H1 (cell line): ENCODE measurements at regions not wholly inside any gene's neighbourhood (a gene's known extent, or its start where the extent isn't known, plus 50 kb on each side); places are given as distances from the start of the nearest gene placed in this dataset.

Experiments used
- CTCF ChIA-PET: fragments of 300-600 bp; sonication (Branson Sonifier 250); formaldehyde crosslinking; loops from one replicate; lab custom pipeline; 2021; ENCODE audit not compliant: partially characterized antibody; lab: Charles Lee
- POLR2A ChIA-PET: fragments of 300-600 bp; sonication (Branson Sonifier 250); formaldehyde crosslinking; loops from one replicate; lab custom pipeline; 2021; ENCODE audit warnings: inconsistent platforms; ENCODE audit not compliant: partially characterized antibody; lab: Charles Lee
- DNase-seq, 2 experiments: peaks; one replicate each; pipeline versions ENCODE4 v3.0.0 to v3.0.0-alpha.2; 2010 to 2022; ENCODE audit warnings: low spot score in 2 of 2, low read depth in 1 of 2, mixed read lengths in 1 of 2
- FAIRE-seq: peaks from 2 replicates; lab custom pipeline; 2011; peaks lifted over from hg19 to GRCh38; lab: Jason Lieb, UNC
- H2AFZ ChIP-seq: 2 replicates; pipeline ENCODE4 v1.8.1; 2012; ENCODE audit warnings: low read length, inconsistent platforms
- H2AK5ac ChIP-seq: 2 replicates; pipeline ENCODE4 v1.6.1; 2013; ENCODE audit warnings: low read depth, low read length
- H2BK120ac ChIP-seq: replicated peaks from 2 replicates; pipeline ENCODE3; 2013; ENCODE audit warnings: low read depth, low read length, inconsistent platforms
- H2BK12ac ChIP-seq: 2 replicates; pipeline ENCODE4 v1.6.1; 2013; ENCODE audit warnings: low read depth, low read length
- H2BK15ac ChIP-seq: 2 replicates; pipeline ENCODE4 v1.6.1; 2013; ENCODE audit warnings: low read length
- H2BK20ac ChIP-seq: 2 replicates; pipeline ENCODE4 v1.6.1; 2013; ENCODE audit warnings: low read length
- H2BK5ac ChIP-seq: 2 replicates; pipeline ENCODE4 v1.6.1; 2013; ENCODE audit warnings: low read depth, low read length
- H3K14ac ChIP-seq: 2 replicates; pipeline ENCODE4 v1.6.1; 2013; ENCODE audit warnings: inconsistent platforms; ENCODE audit not compliant: insufficient read length
- H3K18ac ChIP-seq: 2 replicates; pipeline ENCODE4 v1.6.1; 2013; ENCODE audit warnings: low read length; ENCODE audit errors: extremely low read depth
- H3K23ac ChIP-seq: 2 replicates; pipeline ENCODE4 v1.6.1; 2013; ENCODE audit warnings: inconsistent platforms; ENCODE audit not compliant: insufficient read length
- H3K23me2 ChIP-seq: 2 replicates; pipeline ENCODE4 v1.6.1; 2013; ENCODE audit warnings: low read depth, low read length
- H3K27ac ChIP-seq: 2 replicates; pipeline ENCODE4 v1.6.1; 2011; ENCODE audit warnings: low read depth, low read length, inconsistent platforms
- H3K27me3 ChIP-seq, 4 experiments: replicated peaks in 1 of 4; 1 replicate in 1 of 4; 2 replicates in 3 of 4; pipeline versions ENCODE4 v1.6.1 to v1.8.1; 2011 to 2013; ENCODE audit warnings: low read length in 3 of 4, mild to moderate bottlenecking in 3 of 4, inconsistent platforms in 2 of 4, mixed read lengths in 2 of 4, moderate library complexity in 1 of 4; ENCODE audit not compliant: control insufficient read depth in 3 of 4, insufficient read depth in 3 of 4; ENCODE audit errors: extremely low read depth in 1 of 4
- H3K36me3 ChIP-seq, 4 experiments: 2 replicates each; pipeline versions ENCODE4 v1.6.1 to v1.8.1; 2011 to 2013; ENCODE audit warnings: mild to moderate bottlenecking in 4 of 4, low read length in 3 of 4, moderate library complexity in 2 of 4, control low read depth in 1 of 4, inconsistent platforms in 1 of 4; ENCODE audit not compliant: insufficient read depth in 4 of 4, control insufficient read depth in 2 of 4
- H3K4ac ChIP-seq: replicated peaks from 2 replicates; pipeline ENCODE3; 2013; ENCODE audit warnings: low read length, low read depth, mixed read lengths, inconsistent platforms; ENCODE audit not compliant: insufficient read length
- H3K4me1 ChIP-seq, 4 experiments: replicated peaks in 1 of 4; 1 replicate in 1 of 4; 2 replicates in 3 of 4; pipeline versions ENCODE4 v1.6.1 to v1.8.1; 2011 to 2013; ENCODE audit warnings: low read length in 3 of 4, inconsistent platforms in 2 of 4, mixed read lengths in 1 of 4; ENCODE audit not compliant: insufficient read depth in 4 of 4, control insufficient read depth in 3 of 4
- H3K4me2 ChIP-seq, 2 experiments: 2 replicates each; pipeline versions ENCODE4 v1.6.1 to v1.8.1; 2011 to 2013; ENCODE audit warnings: low read depth in 2 of 2, low read length in 2 of 2, control low read depth in 1 of 2, inconsistent platforms in 1 of 2, mild to moderate bottlenecking in 1 of 2; ENCODE audit not compliant: insufficient read depth in 1 of 2
- H3K4me3 ChIP-seq, 4 experiments: fragments of 200-600, 300-600 bp in 1 of 4; sonication (generic), shearing (Covaris generic), sonication (Bioruptor Twin) in 1 of 4; 2 replicates each; pipeline versions ENCODE4 v1.5.1 to v1.8.1; 2011 to 2016; ENCODE audit warnings: low read length in 4 of 4, low read depth in 3 of 4, control low read depth in 2 of 4, inconsistent platforms in 2 of 4, mild to moderate bottlenecking in 2 of 4, mixed read lengths in 1 of 4, moderate library complexity in 1 of 4; ENCODE audit not compliant: insufficient read depth in 2 of 4; ENCODE audit errors: extremely low read depth in 1 of 4
- H3K56ac ChIP-seq: replicated peaks from 2 replicates; pipeline ENCODE3; 2013; ENCODE audit warnings: low read depth, mild to moderate bottlenecking, mixed read lengths, low read length, inconsistent platforms; ENCODE audit not compliant: insufficient read length
- H3K79me1 ChIP-seq: 2 replicates; pipeline ENCODE4 v1.6.1; 2013; ENCODE audit warnings: low read depth, low read length, control low read depth
- H3K79me2 ChIP-seq, 2 experiments: 2 replicates each; pipeline versions ENCODE4 v1.6.1 to v1.8.1; 2012 to 2013; ENCODE audit warnings: low read length in 2 of 2, mild to moderate bottlenecking in 2 of 2, inconsistent platforms in 1 of 2; ENCODE audit not compliant: insufficient read depth in 2 of 2, control insufficient read depth in 1 of 2
- H3K9ac ChIP-seq, 4 experiments: replicated peaks in 1 of 4; 1 replicate in 1 of 4; 2 replicates in 3 of 4; pipeline versions ENCODE4 v1.6.1 to v1.8.1; 2011 to 2013; ENCODE audit warnings: low read depth in 3 of 4, low read length in 3 of 4, control low read depth in 2 of 4, mild to moderate bottlenecking in 2 of 4, moderate library complexity in 2 of 4, inconsistent platforms in 1 of 4; ENCODE audit errors: extremely low read depth in 1 of 4
- H3K9me3 ChIP-seq, 2 experiments: 2 replicates each; pipeline versions ENCODE4 v1.6.1 to v1.8.1; 2012 to 2013; ENCODE audit warnings: mild to moderate bottlenecking in 2 of 2, moderate library complexity in 2 of 2, control low read depth in 1 of 2, inconsistent platforms in 1 of 2, low read depth in 1 of 2, low read length in 1 of 2, mixed read lengths in 1 of 2; ENCODE audit not compliant: insufficient read depth in 2 of 2
- H4K20me1 ChIP-seq, 2 experiments: replicated peaks in 1 of 2; 2 replicates each; pipeline versions ENCODE3 to v1.8.1; 2011 to 2013; ENCODE audit warnings: inconsistent platforms in 2 of 2, low read length in 2 of 2, mild to moderate bottlenecking in 1 of 2; ENCODE audit not compliant: insufficient read depth in 2 of 2, control insufficient read depth in 1 of 2
- H4K5ac ChIP-seq: 2 replicates; pipeline ENCODE4 v1.6.1; 2013; ENCODE audit warnings: low read length, low read depth, mixed read lengths, inconsistent platforms; ENCODE audit not compliant: insufficient read length
- H4K8ac ChIP-seq: 2 replicates; pipeline ENCODE4 v1.8.0; 2013; ENCODE audit warnings: mild to moderate bottlenecking, moderate library complexity, low read length, inconsistent platforms; ENCODE audit not compliant: insufficient read depth; ENCODE audit errors: extremely low read depth
- H4K91ac ChIP-seq: replicated peaks from 2 replicates; pipeline ENCODE3; 2013; ENCODE audit warnings: low read length, mixed read lengths, inconsistent platforms; ENCODE audit not compliant: insufficient read length
- BCL11A ChIP-seq, 2 experiments: IDR thresholded peaks; one replicate each; pipeline ENCODE4 v1.6.1; 2011; ENCODE audit warnings: low read depth in 2 of 2, low read length in 2 of 2, mild to moderate bottlenecking in 2 of 2
- CBX8 ChIP-seq: fragments of 300-800, 300-1000 bp; sonication (generic); IDR thresholded peaks from 2 replicates; pipeline ENCODE4 v1.7.1; 2016; ENCODE audit warnings: low read depth, low read length, borderline replicate concordance
- CEBPB ChIP-seq: IDR thresholded peaks from 2 replicates; pipeline ENCODE4 v1.6.1; 2012; ENCODE audit warnings: low read depth, low read length
- CHD1 ChIP-seq: IDR thresholded peaks from 2 replicates; pipeline ENCODE4 v1.6.1; 2012; ENCODE audit warnings: low read depth, low read length, improper control_type of control experiment
- CHD2 ChIP-seq: IDR thresholded peaks from 2 replicates; pipeline ENCODE4 v1.6.1; 2012; ENCODE audit warnings: low read length, improper control_type of control experiment
- FOSL1 ChIP-seq: IDR thresholded peaks from 2 replicates; pipeline ENCODE4 v1.6.1; 2011; ENCODE audit warnings: mild to moderate bottlenecking, low read depth, low read length, moderate library complexity; ENCODE audit not compliant: insufficient read depth
- GABPA ChIP-seq: IDR thresholded peaks from 2 replicates; pipeline ENCODE4 v1.6.1; 2011; ENCODE audit warnings: mild to moderate bottlenecking, low read length, moderate library complexity, borderline replicate concordance; ENCODE audit not compliant: insufficient read depth
- SIRT6 ChIP-seq: IDR thresholded peaks from one replicate; pipeline ENCODE4 v1.7.1; 2012; ENCODE audit warnings: low read length, inconsistent platforms
- SP2 ChIP-seq: IDR thresholded peaks from 2 replicates; pipeline ENCODE4 v1.6.1; 2012; ENCODE audit warnings: mild to moderate bottlenecking, low read length, inconsistent platforms
- ZNF274 ChIP-seq: IDR thresholded peaks from 2 replicates; pipeline ENCODE4 v1.7.0; 2012; ENCODE audit warnings: low read length, borderline replicate concordance; ENCODE audit errors: extremely low read depth
- WGBS, 2 experiments: shearing (Covaris generic) in 1 of 2; methylation state at CpG; one replicate each; pipeline versions ENCODE4 v1.1.6 to v1.1.7; 2013 to 2015; ENCODE audit warnings: low lambda C conversion rate in 2 of 2, mixed read lengths in 2 of 2, inconsistent platforms in 1 of 2, low coverage in 1 of 2, missing lambda C conversion rate in 1 of 2; ENCODE audit not compliant: insufficient replicate concordance in 2 of 2, insufficient coverage in 1 of 2, insufficient read length in 1 of 2; ENCODE audit errors: extremely low coverage in 1 of 2, missing lambda C conversion rate in 1 of 2; 5-methylcytosine and 5-hydroxymethylcytosine counted together
- TF ChIP-seq, protein P1 (sequence below): IDR thresholded peaks from 2 replicates; pipeline ENCODE4 v1.6.1; 2012; ENCODE audit warnings: inconsistent platforms
- TF ChIP-seq, protein P2 (sequence below): IDR thresholded peaks from 2 replicates; pipeline ENCODE4 v1.6.1; 2011; ENCODE audit warnings: low read depth, mild to moderate bottlenecking, low read length; ENCODE audit not compliant: insufficient read depth

DNA sequence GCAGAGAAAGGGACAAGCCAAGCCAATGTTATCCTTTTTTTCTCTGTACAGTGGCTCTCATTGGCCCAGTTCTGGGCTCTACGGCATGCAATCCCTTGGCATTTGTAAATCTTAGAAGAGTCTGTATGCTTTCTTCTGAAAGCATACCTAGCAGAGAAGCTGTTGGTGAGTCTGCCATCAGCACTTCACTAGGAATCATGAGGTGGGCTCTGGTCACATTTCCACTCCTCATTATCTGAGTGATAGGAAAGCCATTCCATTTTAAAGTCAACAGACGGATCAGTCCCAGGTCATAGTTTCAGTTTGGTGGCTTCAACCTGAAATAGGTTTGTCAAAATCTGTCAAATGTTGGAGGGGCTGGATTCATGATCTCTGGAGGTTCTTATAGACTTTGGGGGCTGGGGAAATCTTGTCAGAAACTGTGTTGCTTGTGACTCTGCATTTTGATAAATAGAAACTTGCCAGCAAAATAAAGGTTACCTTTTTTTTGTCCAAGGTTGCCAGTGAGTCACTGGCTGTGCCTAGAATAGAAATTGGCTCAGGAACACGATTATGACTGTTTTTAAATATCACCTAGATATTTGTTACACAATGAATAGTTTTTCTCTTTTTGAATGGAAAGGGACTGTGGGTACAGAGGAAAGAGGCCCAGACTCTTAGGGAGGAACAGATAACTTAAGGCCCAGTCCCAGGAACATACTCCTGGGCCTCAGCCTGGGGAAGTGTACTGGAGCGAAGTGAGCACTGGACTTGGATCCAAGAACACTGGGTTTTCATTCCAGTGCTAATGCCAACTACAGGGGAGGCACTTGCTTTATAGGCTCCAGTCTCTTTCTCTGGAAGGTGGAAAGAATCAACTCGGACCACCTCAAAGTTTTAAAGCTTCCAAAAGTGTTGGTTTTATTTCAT is 183.1 kb downstream of the NMUR2 start:
- no peak overlapping the region for H2AK5ac ChIP-seq
- 89% methylated on average over 5 of the region's 5 CpGs; no CpG with 5 or more reads in 1 of the 2 experiments for WGBS, 2 experiments
- POLR2A ChIA-PET, result no interaction called here
- no peak for TF ChIP-seq CBX8
- TF ChIP-seq, protein P1, sequence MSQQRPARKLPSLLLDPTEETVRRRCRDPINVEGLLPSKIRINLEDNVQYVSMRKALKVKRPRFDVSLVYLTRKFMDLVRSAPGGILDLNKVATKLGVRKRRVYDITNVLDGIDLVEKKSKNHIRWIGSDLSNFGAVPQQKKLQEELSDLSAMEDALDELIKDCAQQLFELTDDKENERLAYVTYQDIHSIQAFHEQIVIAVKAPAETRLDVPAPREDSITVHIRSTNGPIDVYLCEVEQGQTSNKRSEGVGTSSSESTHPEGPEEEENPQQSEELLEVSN, result no peak
- no peak for TF ChIP-seq BCL11A (IDR thresholded peaks at IDR 0.05; ENCODE audit: low read depth in 2 of 2, low read length in 2 of 2)
- TF ChIP-seq CEBPB, result no peak
- no peak for TF ChIP-seq FOSL1
- TF ChIP-seq SP2, result no peak
- TF ChIP-seq CHD2, result no peak
- TF ChIP-seq, protein P2, sequence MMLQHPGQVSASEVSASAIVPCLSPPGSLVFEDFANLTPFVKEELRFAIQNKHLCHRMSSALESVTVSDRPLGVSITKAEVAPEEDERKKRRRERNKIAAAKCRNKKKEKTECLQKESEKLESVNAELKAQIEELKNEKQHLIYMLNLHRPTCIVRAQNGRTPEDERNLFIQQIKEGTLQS, result no peak
- TF ChIP-seq CHD1, result no peak
- TF ChIP-seq GABPA, result no peak
- no peak for TF ChIP-seq SIRT6
- no peak for TF ChIP-seq ZNF274

More for the DNA sequence above, 183.1 kb downstream of the NMUR2 start:
- H3K36me3 ChIP-seq, result no peaks in the 10 kb centered on the region
- no peak overlapping the region for H3K4ac ChIP-seq
- no peak overlapping the region for H4K5ac ChIP-seq
- no peaks in the 10 kb centered on the region for H4K20me1 ChIP-seq
- H3K4me1 ChIP-seq, result no peaks in the 10 kb centered on the region
- FAIRE-seq, result no peak
- H3K9ac ChIP-seq, result no peak overlapping the region
- no peaks in the 10 kb centered on the region for H3K79me2 ChIP-seq
- DNase-seq, result no peak
- CTCF ChIA-PET, result interaction anchor here (0.6 kb wide), 1 partner anchor 261 kb away, joined by 3 read pairs; no protein-coding TSS in a partner anchor
- no peak overlapping the region for H4K8ac ChIP-seq
- H3K23ac ChIP-seq, result no peak overlapping the region
- no peak overlapping the region for H2BK5ac ChIP-seq
- no peak overlapping the region for H3K27ac ChIP-seq
- H2AFZ ChIP-seq, result no peak overlapping the region
- H2BK20ac ChIP-seq, result no peak overlapping the region
- no peak overlapping the region for H3K4me3 ChIP-seq
- H3K56ac ChIP-seq, result no peak overlapping the region
- H3K18ac ChIP-seq, result no peak overlapping the region
- H3K4me2 ChIP-seq, result no peak overlapping the region
- H4K91ac ChIP-seq, result no peak overlapping the region
- H2BK12ac ChIP-seq, result no peak overlapping the region
- no peak overlapping the region for H2BK15ac ChIP-seq
- H3K23me2 ChIP-seq, result no peaks in the 10 kb centered on the region; the same call in 1 of the 2 replicates
- no peaks in the 10 kb centered on the region for H3K79me1 ChIP-seq
- H3K9me3 ChIP-seq, result no peaks in the 10 kb centered on the region
- no peaks in the 10 kb centered on the region for H3K27me3 ChIP-seq
- H3K14ac ChIP-seq, result no peak overlapping the region
- no peak overlapping the region for H2BK120ac ChIP-seq
